ENCODE measurements at regions not wholly inside any gene's neighbourhood (a gene's known extent, or its start where the extent isn't known, plus 50 kb on each side); places are given as distances from the start of the nearest gene placed in this dataset.

DNA sequence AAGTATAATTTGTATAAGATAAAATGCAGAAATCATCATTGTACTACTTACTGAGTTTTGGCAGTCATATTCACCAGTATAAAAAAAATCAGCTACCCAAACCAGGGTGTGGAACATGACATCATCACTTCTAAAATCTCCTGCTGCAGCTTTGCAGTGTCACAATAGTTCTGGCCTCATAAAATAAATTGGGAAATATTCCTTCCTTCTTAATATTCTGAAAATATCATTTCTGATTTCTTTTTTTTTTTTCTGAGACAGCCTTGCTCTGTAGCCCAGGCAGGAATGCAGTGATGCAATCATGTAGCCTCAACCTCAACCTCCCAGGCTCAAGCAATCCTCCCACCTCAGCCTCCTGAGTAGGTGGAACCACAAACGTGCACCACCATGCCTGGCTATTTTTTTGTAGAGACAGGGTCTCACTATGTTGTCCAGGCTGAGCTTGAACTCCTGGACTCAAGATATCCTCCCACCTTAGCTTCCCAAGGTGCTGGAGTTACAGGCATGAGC is 101.4 kb downstream of the TMEM18 start:
- Histone ChIP-seq H2BK12ac (ENCODE audit: low read depth, low read length) (no peak overlapping the region), H3K79me2 (ENCODE audit: control insufficient read depth in 1 of 2, insufficient read depth in 2 of 2, low read length in 2 of 2) (no peaks in the 10 kb centered on the region), H3K9ac (replicated peaks in 1 of 4; ENCODE audit: extremely low read depth in 1 of 4, low read depth in 3 of 4, low read length in 3 of 4) (no peak overlapping the region), H2AK5ac (ENCODE audit: low read depth, low read length) (no peak overlapping the region), H3K9me3 (ENCODE audit: insufficient read depth in 2 of 2, low read depth in 1 of 2, low read length in 1 of 2) (peaks cover 0 to 8% of the 10 kb centered on the region in 2 experiments; a peak in 1 of 4 replicates), H3K4me1 (replicated peaks in 1 of 4; ENCODE audit: control insufficient read depth in 3 of 4, insufficient read depth in 4 of 4, low read length in 3 of 4) (no peaks in the 10 kb centered on the region), H2AFZ (ENCODE audit: low read length) (no peak overlapping the region), H3K18ac (ENCODE audit: extremely low read depth, low read length) (no peak overlapping the region), H3K4me3 (ENCODE audit: extremely low read depth in 1 of 4, insufficient read depth in 2 of 4, low read depth in 3 of 4, low read length in 4 of 4) (no peak overlapping the region), H3K23me2 (ENCODE audit: low read depth, low read length) (no peaks in the 10 kb centered on the region), H3K56ac (replicated peaks; ENCODE audit: insufficient read length, low read depth, low read length) (no peak overlapping the region), H3K79me1 (ENCODE audit: low read depth, low read length) (no peaks in the 10 kb centered on the region), H3K36me3 (ENCODE audit: control insufficient read depth in 2 of 4, insufficient read depth in 4 of 4, low read length in 3 of 4) (no peaks in the 10 kb centered on the region), H2BK15ac (ENCODE audit: low read length) (no peak overlapping the region), H4K8ac (ENCODE audit: extremely low read depth, insufficient read depth, low read length) (no peak overlapping the region), H4K5ac (ENCODE audit: insufficient read length, low read depth, low read length) (no peak overlapping the region), H2BK20ac (ENCODE audit: low read length) (no peak overlapping the region), H2BK5ac (ENCODE audit: low read depth, low read length) (no peak overlapping the region), H3K4ac (replicated peaks; ENCODE audit: insufficient read length, low read depth, low read length) (no peak overlapping the region), H4K91ac (replicated peaks; ENCODE audit: insufficient read length, low read length) (no peak overlapping the region), H3K14ac (ENCODE audit: insufficient read length) (no peak overlapping the region), H2BK120ac (replicated peaks; ENCODE audit: low read depth, low read length) (no peak overlapping the region), H4K20me1 (replicated peaks in 1 of 2; ENCODE audit: control insufficient read depth in 1 of 2, insufficient read depth in 2 of 2, low read length in 2 of 2) (no peaks in the 10 kb centered on the region), H3K27ac (ENCODE audit: low read depth, low read length) (no peak overlapping the region), H3K23ac (ENCODE audit: insufficient read length) (no peak overlapping the region), H3K27me3 (replicated peaks in 1 of 4; ENCODE audit: control insufficient read depth in 3 of 4, extremely low read depth in 1 of 4, insufficient read depth in 3 of 4, low read length in 3 of 4) (no peaks in the 10 kb centered on the region), H3K4me2 (ENCODE audit: insufficient read depth in 1 of 2, low read depth in 2 of 2, low read length in 2 of 2) (no peak overlapping the region)
- no peak for DNase-seq (ENCODE audit: low read depth in 1 of 2, low spot score in 2 of 2)
- WGBS, 2 experiments (ENCODE audit: extremely low coverage in 1 of 2, insufficient coverage in 1 of 2, insufficient read length in 1 of 2, insufficient replicate concordance in 2 of 2, low coverage in 1 of 2, low lambda C conversion rate in 2 of 2, missing lambda C conversion rate in 1 of 2) = 77% methylated on average over 1 of the region's 1 CpG; no CpG with 5 or more reads in 1 of the 2 experiments
- ChIA-PET CTCF (ENCODE audit: partially characterized antibody) (no interaction called here), POLR2A (ENCODE audit: partially characterized antibody) (no interaction called here)
- TF ChIP-seq SIX5 (IDR thresholded peaks at IDR 0.05; ENCODE audit: low read depth, low read length) (no peak), TAF1 (IDR thresholded peaks at IDR 0.05; ENCODE audit: low read depth, low read length) (no peak), SIRT6 (IDR thresholded peaks at IDR 0.05; ENCODE audit: low read length) (no peak), BACH1 (IDR thresholded peaks at IDR 0.05; ENCODE audit: low read length) (no peak), CREB1 (IDR thresholded peaks at IDR 0.05) (no peak), POU5F1 (IDR thresholded peaks at IDR 0.05; ENCODE audit: low read depth, low read length) (no peak), NANOG (IDR thresholded peaks at IDR 0.05; ENCODE audit: insufficient read depth, low read depth, low read length, poor library complexity, severe bottlenecking) (no peak), TBP (IDR thresholded peaks at IDR 0.05; ENCODE audit: low read depth, low read length) (no peak), EGR1 (IDR thresholded peaks at IDR 0.05; ENCODE audit: borderline replicate concordance, low read depth, low read length) (no peak), GABPA (IDR thresholded peaks at IDR 0.05; ENCODE audit: borderline replicate concordance, insufficient read depth, low read length) (no peak), CBX8 (IDR thresholded peaks at IDR 0.05; ENCODE audit: borderline replicate concordance, low read depth, low read length) (no peak)
- TF ChIP-seq, protein P1, sequence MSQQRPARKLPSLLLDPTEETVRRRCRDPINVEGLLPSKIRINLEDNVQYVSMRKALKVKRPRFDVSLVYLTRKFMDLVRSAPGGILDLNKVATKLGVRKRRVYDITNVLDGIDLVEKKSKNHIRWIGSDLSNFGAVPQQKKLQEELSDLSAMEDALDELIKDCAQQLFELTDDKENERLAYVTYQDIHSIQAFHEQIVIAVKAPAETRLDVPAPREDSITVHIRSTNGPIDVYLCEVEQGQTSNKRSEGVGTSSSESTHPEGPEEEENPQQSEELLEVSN (IDR thresholded peaks at IDR 0.05) = no peak
- no peak for FAIRE-seq
